NOMO-1 (cell line): ENCODE measurements at regions not wholly inside any gene's neighbourhood (a gene's known extent, or its start where the extent isn't known, plus 50 kb on each side); places are given as distances from the start of the nearest gene placed in this dataset.

Experiments
- DNase-seq, 2 experiments: peaks; one replicate each; lab custom pipeline; 2025; ENCODE audit not compliant: unreplicated experiment in 2 of 2; lab: John Stamatoyannopoulos, UW

- no peak for DNase-seq
Measured at GRCh38 chr5:6909901-6910300, 196.7 kb downstream of the TENT4A start.

- no peak for DNase-seq
Measured at GRCh38 chr5:6910950-6911349, 197.7 kb downstream of the TENT4A start.

GRCh38 chr5:6914347-6914746 lies 201.1 kb downstream of the TENT4A start:
- DNase-seq: no peak

- DNase-seq: no peak
Measured at GRCh38 chr5:6915574-6915973, 202.3 kb downstream of the TENT4A start.

- DNase-seq: no peak
Measured at GRCh38 chr5:6918255-6918654, 205.0 kb downstream of the TENT4A start.

- DNase-seq: no peak
Measured at GRCh38 chr5:6920628-6921256, 207.5 kb downstream of the TENT4A start.

GRCh38 chr5:6926491-6927038 lies 213.3 kb downstream of the TENT4A start:
- no peak for DNase-seq

GRCh38 chr5:6936031-6936430 lies 222.8 kb downstream of the TENT4A start:
- no peak for DNase-seq

GRCh38 chr5:6937677-6938076 lies 224.4 kb downstream of the TENT4A start:
- DNase-seq: no peak

- no peak for DNase-seq
Measured at GRCh38 chr5:6941631-6942030, 228.4 kb downstream of the TENT4A start.

- DNase-seq: no peak
Measured at GRCh38 chr5:6943197-6944112, 230.2 kb downstream of the TENT4A start.

GRCh38 chr5:6948562-6948961 lies 235.3 kb downstream of the TENT4A start:
- DNase-seq: no peak

GRCh38 chr5:6949230-6949629 lies 236.0 kb downstream of the TENT4A start:
- no peak for DNase-seq

GRCh38 chr5:6950250-6950649 lies 237.0 kb downstream of the TENT4A start:
- DNase-seq: no peak

GRCh38 chr5:6950860-6951259 lies 237.6 kb downstream of the TENT4A start:
- no peak for DNase-seq

- DNase-seq: no peak
Measured at GRCh38 chr5:6961123-6961522, 247.9 kb downstream of the TENT4A start.

- DNase-seq: no peak
Measured at GRCh38 chr5:6961837-6962635, 248.8 kb downstream of the TENT4A start.

GRCh38 chr5:6976971-6977370 lies 263.7 kb downstream of the TENT4A start:
- no peak for DNase-seq

- DNase-seq: no peak
Measured at GRCh38 chr5:6979061-6979460, 265.8 kb downstream of the TENT4A start.

GRCh38 chr5:6989230-6989629 lies 276.0 kb downstream of the TENT4A start:
- DNase-seq: no peak

- no peak for DNase-seq
Measured at GRCh38 chr5:6994097-6994496, 280.9 kb downstream of the TENT4A start.
